Stimulated activated CD8-positive, alpha-beta memory T cell treated with anti-CD3 and anti-CD28 coated beads, Interleukin-15, amount 100 ng/mL, for 4 hours (primary cell): ENCODE measurements at regions not wholly inside any gene's neighbourhood (a gene's known extent, or its start where the extent isn't known, plus 50 kb on each side); places are given as distances from the start of the nearest gene placed in this dataset.

Experiments
- DNase-seq, 2 donors: peaks; one replicate each; pipeline ENCODE4 v3.0.0-alpha.2; 2020; ENCODE audit warnings: low read depth in 2 of 2

DNA sequence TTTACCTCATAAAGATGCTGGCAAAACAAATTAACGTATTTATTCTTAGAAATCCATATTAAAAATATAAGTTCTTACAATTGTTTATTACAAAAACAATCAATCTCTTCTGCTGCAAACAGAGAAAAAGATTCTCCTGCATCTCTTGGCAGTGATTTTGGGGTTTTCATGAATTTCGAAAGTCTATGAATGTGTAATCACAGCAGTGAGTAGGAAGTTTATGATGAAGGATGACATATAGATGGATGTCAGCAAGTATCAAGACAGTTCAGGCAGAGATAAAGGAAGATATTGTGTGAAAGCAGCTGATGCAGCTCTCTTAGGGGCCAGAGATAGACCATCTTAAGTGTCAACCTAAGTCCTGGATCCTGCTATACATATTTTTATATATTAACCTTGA lies 196.9 kb upstream of the BANK1 start:
- DNase-seq: no peak

DNA sequence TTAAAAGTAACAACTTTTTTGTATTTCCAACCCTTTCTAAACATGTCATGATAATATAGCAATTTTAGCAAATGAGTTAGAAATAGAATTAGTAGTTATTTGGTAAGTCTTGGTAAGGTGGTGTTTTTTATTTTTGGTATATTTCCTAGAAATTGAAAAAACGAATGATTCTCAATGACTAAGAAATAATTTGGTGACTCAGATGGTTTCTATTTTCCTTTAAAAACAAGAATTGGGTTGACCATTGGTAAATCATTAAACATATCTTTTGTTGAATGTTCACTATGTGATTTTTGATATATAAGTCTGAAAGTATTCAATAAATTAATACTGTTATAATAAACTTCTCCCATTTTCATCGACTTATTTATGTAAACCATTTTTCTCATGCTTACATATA lies 206.2 kb upstream of the BANK1 start:
- DNase-seq: no peak

DNA sequence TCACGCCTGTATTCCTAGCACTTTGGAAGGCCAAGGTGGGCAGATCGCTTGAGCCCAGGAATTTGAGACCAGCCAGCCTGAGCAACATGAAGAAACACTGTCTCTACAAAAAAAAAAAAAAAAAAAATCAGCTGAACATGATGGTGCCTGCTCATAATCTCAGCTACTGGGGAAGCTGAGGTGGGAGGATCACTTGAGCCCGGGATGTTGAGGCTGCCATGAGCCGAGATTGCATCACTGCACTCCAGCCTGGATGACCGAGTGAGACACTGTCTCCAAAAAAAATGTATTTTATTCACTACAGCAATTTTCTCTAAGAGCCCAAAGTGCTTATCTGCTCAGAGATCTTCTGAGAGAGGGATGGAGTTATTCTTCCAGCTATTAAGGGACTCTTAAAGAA lies 215.8 kb upstream of the PPP3CA start:
- DNase-seq: no peak

DNA sequence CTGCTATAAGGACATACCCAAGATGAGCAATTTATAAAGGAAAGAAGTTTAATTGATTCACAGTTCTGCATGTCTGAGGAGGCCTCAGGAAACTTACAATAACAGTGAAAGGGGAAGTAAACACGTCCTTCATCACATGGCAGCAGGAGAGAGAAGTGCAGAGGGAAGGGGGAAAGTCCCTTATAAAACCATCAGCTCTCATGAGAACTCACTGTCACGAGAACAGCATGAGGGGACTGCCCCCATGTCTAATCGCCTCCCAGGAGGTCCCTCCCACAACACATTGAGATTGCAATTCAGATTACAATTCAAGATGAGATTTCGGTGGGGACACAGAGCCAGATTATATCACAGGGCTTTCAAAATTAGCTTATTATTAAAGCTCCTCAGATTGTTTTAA lies 209.5 kb upstream of the PPP3CA start:
- DNase-seq: no peak

DNA sequence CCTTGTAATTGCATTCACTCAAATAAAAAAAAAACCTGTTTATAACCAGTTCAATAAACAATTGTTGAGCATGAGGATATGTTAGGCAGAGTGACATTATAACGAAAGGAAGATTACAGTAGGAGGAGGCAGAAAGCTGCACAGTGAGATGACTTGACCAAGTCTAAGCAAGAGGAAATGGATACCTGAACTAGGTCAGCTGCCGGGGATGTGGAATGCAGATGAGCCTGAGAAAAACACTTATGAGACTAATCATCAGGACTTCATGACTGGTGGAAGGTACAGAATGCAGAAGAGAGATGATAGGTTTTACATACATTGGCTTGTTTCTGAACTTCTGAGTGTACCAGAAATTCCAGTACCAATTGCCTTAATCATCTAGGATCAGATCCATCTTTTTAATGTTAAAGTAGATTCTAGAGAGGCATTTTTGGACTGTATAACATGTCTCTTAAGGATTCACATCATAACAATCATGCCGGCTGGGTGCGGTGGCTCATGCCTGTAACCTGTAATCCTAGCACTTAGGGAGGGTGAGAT lies 208.1 kb upstream of the PPP3CA start:
- DNase-seq: no peak

DNA sequence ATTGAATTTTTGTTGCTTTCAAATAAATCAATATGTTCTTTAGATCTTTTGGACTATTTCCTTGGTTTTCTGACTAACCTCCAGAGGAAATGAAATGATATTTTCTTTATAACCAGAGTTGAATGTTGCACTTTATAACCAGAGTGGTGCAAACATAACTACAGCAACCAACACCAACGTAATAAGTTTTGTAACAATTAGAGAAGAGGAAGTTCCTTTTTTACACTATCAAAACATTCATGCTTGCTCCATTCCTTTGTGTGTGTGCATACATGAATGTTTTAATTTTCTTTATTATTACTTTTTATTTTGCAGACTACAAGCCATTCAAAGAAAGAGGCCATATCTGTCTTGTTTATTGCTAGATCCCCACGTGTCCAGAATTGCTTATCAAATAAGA lies 193.0 kb upstream of the PPP3CA start:
- no peak for DNase-seq

DNA sequence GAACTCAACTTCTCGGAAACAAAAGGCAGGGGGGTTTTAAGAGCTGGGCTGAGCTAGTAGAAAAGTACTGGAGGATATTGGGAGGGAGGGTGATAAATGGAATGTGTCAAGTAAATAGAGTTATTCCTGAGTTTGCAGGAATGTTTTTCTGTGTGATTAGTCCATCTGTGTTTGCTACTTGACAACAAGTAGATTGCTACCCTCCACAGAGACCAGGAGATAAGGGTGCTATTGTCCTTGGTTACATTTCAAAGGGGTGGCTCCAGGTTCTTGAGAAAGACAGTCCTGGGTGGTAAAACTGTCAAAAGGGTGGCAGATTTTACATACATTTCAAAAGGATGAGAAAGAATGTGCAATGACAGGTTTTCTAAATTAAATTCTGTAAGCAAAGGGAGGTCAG lies 181.2 kb upstream of the PPP3CA start:
- DNase-seq: no peak

DNA sequence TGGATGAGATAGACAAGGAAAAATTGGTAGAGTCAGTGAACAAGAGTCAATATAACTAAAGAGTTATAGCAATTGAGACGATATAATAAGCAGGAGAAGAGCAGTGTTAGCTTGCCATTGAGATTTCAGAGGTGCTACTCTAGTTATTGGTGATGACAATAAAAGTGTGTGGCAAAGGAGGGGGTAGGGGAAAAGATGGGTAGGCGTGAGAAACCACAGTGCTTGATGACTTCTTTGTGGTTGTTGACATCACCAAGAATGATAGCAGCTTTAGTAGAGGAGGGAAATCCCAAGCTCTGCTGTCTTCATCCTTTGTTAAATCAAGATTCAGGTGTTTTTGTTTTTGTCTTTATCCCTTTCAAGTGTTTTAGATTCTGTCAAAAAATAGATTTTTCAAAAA lies 179.9 kb upstream of the PPP3CA start:
- DNase-seq: peak; percentile 31 to 64

DNA sequence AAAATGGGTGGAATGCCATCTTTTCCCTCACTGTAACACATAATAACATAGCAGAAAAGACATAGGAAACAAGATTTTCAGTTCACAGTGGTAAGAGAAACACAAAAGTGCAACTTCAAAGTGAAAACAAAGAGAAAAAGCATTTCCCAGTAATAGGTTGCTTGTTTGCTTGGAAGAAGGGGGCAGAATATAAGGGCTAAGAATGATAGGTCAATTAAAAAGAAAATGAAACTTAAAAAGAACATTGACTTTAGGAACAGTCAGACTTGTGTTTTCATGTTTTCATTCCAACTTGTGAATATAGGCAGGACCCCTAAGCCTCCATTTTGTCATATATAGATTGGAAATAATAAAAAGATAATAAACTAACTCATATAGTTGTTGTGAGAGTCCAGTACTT lies 168.2 kb upstream of the PPP3CA start:
- DNase-seq: no peak

DNA sequence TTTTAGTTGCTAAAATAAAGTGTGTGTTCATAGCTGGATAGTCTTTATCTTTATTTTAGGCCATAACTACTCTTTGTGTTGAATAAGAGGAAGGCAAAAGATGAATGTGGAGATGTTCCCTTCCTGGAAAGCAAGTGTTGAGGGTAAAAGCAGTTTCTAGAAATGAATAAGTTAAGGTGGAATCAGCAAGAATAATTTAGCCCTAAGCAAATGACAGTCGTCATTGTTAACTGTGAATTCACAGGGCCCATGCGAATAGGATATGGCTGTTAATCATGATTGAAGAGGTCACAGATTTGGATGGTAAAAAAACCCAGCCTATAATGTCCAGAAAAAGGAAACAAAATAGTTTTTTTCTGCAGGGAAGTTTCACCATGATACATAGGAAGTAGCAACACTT lies 167.8 kb upstream of the PPP3CA start:
- DNase-seq: no peak

DNA sequence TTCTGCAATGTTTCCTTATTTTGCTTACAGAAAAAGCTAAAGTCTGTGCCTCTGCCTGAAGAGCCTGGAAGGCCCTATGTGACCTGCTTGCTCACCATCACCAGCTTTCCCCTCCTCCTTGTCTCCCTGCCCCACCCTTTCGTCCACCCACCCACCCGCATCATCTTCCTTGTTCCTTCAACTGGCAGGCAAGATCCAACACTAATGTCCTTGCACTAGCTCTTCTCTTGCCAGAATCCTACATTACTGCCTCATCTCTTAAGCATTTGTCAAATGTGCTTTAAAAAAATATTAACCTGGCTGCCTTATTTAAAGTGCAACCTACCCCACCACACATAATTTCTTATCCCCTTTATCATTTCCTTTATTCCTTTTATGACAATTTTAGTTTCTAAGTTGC lies 165.1 kb upstream of the PPP3CA start:
- no peak for DNase-seq

DNA sequence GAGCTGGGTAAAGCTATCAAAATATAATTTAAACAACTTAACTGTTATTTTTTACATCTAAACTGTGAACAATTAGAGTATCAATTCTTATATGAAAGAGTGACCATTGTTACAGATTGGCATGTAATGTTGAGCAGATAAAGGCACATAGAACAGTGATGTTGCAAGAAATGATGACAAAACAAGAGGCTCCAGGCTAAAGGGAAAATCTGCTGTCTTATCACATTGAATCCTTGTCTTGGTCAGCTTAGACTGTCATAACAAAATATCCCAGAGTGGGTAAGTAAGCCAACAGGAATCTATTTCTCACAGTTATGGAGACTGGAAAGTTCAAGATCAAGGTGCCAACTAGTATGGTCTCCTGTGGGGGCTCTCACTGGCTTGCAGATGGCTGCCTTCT lies 154.1 kb upstream of the PPP3CA start:
- DNase-seq: no peak

DNA sequence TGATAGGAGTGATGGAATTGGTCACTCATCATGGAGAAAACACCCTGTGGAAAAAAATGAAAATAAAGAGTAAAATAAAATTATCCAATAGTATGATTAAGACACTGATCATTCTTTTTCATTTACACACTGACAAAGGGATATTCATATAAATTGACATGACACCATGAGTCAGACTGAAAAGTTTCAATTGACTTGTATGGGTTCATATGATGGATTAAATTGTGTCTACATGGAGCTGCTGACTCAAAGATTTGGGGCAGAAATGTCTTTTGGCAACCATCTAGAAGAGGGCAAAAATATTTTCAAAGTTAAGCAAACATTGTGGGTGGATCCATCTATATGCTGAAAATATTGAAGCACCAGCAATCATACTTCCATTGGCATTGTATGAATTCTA lies 153.4 kb upstream of the PPP3CA start:
- DNase-seq: no peak

DNA sequence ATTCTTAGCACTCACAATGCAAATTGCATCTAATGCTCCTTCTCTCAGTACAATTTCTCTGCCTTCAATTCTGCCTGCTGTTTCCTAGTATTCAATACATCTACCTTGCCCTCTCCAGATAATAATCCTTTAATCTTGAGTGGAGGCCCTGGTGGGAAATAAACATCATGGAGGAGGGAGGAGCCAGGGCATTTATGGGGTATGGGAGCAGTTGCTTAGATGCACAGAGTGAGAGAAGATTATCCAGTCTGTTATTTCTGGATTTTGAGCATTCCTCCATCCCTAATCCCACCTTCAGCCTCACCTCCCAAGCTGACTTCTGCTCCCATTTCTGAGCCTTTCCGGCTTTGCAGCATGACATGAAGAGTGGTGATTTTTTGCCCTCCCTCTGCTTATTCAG lies 127.9 kb upstream of the PPP3CA start:
- DNase-seq: no peak

DNA sequence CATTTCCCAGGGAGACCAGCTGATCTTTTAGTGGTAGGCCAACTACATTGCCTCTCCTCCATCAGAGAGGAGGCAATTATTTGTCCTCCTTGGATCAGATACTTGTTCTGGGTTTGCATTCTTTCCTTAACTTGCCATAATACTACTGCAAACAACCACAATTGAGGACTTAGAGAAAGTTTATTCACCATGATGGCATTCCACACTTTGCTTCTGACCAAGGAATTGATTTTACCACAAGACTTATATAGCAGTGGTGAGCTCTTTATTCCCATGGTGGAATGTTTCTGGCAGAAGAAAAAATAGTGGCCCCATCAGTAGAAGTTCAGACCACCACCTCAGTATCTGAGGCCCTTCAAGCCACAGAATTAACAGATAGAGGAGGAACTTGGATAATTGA lies 123.9 kb upstream of the PPP3CA start:
- no peak for DNase-seq

DNA sequence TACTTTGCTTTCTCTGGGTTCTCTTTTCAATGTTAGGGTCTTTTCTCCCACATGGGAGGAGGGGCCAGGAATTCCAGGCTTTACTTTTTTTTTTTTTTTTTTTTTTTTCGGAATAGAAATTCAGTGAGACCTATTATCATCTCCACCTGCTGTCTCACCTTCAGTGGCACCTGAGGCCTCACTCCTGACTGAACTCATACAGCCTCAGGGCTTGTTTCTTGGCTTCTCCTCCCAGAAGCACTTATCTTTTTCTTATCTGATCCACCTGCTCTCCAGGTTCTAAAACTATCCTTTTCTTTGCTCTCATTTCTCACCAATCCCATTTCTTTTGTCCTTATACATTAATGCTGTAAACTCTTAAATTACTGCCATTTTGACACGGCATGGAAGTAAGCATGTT lies 117.3 kb upstream of the PPP3CA start:
- no peak for DNase-seq

DNA sequence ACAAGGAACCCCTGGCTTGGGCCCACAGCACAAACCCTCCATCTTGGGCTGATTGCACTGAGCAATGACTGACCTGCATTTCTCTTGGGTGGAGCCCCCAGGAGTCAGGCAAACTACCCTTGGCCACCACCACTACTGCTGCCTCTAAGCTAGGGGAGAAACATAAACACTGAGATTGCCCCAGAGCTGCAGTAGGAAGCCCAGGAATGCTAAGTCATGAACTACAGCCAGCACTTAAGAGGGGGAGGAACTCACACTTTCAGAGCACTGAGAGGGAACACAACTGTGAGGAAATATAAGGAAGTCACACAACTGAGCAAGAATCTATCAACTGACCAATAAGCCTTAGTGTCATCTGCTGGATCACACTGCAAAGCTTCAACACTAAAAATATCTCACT lies 111.6 kb upstream of the PPP3CA start:
- DNase-seq: no peak

DNA sequence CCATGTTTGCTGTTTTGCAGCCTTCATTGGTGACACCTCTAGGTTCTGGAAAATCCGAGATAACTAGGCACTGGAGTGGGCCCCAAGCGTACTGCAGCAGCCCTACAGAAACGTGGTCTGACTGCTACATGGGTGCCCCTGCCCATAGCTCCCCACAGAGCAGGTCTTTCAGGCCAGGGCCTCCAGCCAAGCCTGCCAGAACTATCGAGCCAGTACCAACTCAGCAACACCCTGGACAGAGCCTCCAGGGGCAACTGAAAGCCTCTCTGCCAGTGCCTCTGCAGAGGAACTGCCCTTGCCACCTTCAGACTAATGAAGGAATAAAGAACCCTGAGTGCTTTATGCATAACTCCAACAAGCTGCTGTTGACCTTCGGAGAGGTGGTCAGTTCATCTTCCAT lies 111.1 kb upstream of the PPP3CA start:
- no peak for DNase-seq

DNA sequence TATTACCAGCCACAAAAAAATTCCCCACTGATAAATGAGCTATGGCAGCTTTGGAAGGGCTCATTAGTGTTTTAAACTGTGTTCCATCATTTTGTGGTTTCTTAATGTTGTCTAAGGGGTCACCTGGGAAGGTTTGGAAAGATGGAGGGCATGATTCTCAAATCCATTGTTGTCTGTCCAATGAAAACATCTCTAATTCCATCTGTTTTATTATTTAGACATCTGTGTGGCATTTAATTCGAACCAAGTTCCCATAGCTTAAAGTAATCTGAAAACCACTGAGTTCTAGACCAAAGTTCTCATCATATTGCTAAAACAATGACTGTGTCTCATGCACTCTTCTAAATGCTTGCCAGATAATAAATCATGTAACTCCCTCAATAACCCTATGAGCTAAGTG lies 103.8 kb upstream of the PPP3CA start:
- DNase-seq: no peak

DNA sequence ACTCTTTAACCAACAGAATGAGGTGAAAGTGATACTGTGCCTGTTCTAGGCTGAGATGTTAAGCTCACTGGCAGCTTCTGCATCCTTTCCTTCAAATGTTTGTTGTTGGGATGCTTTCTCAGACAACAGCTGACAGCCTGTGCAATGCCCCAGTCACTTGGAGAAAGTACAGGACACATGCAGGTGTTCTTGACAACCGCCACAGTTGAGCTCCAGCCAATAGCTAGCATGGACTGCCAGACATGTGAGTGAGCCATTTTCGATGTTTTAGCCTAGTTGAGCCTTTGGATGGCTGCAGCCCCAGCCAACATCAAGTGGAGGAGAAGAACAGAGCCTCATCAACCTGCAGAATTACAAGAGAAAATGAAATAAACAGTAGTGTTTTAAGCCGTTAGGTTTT lies 94.1 kb upstream of the PPP3CA start:
- DNase-seq: no peak

DNA sequence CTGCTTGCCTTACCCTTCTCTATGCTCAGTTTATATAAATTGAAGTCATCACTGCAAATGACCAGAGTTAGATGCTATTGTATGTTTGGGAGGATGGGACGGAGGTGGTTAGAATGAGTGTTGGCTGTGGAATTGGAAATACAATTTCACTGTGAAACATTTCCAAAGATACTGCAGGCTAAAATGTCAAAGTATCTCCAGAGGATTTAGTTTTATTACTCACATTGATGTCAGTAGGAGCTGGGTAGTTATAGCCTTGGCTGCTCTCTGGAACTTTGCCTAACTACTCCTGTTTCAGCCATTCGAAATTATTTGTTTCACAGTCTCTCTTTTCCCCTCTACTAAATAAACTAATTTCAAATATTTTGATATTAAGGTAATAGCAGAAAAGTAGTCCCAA lies 92.6 kb upstream of the PPP3CA start:
- no peak for DNase-seq

DNA sequence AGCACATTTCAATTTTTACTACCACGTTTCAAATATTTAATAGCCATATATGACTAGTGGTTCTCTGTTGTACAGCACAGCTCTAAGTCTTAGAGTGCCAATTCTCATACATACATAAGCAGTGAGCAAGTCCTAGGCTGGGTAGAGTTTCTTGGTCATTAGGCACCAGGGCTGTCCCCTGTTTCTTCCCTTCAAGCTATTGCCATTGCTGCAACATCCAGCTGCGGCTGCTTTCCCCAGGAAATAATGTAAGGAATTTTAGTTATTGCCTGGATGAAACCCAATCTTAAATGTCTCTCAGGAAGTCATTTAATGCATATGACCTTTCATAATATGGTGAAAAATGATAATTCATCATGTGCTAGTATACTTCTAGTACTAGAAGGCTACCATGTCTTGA lies 74.1 kb upstream of the PPP3CA start:
- no peak for DNase-seq

DNA sequence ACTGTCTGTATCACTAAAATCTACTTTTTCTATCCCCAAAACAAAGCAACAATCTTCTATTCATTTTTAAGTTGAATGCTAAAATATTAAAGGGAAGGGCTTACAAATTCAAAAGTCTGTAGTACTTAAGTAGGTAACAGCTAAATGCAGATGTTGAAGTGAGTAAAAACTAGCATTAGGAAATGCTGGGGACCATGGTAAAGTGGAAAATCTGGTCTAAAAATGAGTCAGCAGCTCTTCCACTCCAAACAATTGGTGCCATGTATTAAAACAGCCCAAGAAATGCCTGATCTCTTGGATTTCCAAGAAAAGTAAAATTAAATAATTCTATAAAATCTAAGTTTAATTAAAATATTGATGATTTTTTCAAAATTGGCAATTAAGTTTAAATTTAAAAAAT lies 73.3 kb upstream of the PPP3CA start:
- no peak for DNase-seq

DNA sequence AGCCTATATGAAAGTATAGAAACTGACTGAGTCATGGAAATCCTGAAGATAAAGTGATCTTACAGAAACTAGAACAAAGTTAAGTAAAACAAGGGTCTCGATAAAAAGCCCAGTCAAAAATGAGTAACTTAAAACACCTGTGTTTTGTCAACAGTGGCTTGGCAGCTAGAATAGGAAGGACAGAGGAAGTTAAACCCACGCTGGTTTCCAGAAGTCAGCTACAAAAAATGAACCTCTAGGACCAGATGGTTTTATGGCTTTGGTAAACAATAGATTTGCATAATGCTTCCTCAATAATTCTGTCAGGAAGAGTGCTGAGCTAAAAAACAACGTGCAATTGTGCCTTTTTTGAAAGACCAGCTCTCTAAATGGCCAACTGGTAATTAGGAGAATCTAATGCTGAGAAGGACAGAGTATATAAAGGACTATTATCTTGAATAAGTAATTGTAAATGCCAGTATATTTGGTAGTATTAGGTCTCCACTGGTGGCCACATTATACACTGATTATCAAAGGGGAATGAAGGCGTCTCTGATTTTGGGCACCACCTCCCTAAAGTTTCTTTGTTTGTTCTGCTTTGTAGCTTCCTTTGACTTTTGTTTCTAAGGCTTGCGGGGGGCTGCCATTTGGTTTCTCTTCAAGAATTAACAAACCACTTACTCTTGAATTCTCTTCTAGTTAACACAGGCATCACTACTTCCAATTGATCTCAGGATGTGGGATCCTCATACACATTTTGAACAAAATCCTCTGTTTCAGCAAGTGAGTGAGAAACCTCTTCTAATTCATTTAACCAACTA lies 72.2 kb upstream of the PPP3CA start:
- no peak for DNase-seq
